GM12878 (cell line): ENCODE measurements at regions not wholly inside any gene's neighbourhood (a gene's known extent, or its start where the extent isn't known, plus 50 kb on each side); places are given as distances from the start of the nearest gene placed in this dataset.
A peak's percentile ranks its signal among the peaks of the same experiment; 100 is the strongest.

Experiments used
- ATAC-seq: fragments of 200-7000 bp; cut with Tn5 transposase; 3 replicates; pipeline ENCODE4 v1.9.1; 2020; ENCODE audit warnings: mild to moderate bottlenecking, moderate library complexity
- BruUV-seq: library from RNA; stranded (reverse); fragments of 400-500 nt; replicated peaks from 2 replicates; lab custom pipeline; 2021; lab: Mats Ljungman, UMichigan
- CTCF ChIA-PET: fragments of 300-600 bp; sonication (Branson Sonifier 250); formaldehyde crosslinking; extraction: SDS; loops from one replicate; lab custom pipeline; 2021; ENCODE audit warnings: inconsistent platforms; lab: Yijun Ruan, JAX
- POLR2A ChIA-PET: fragments of 350-600 bp; formaldehyde crosslinking; extraction: SDS; loops from one replicate; lab custom pipeline; 2021; ENCODE audit warnings: inconsistent platforms; lab: Charles Lee
- RAD21 ChIA-PET: fragments of 300-600 bp; sonication (Branson Sonifier 250); formaldehyde crosslinking; loops from one replicate; lab custom pipeline; 2023; ENCODE audit warnings: antibody characterized with exemption; ENCODE audit not compliant: unreplicated experiment; lab: Charles Lee
- SMC1A ChIA-PET: fragments of 300-600 bp; sonication (Branson Sonifier 250); formaldehyde crosslinking; loops from one replicate; lab custom pipeline; 2023; ENCODE audit not compliant: unreplicated experiment, uncharacterized antibody; lab: Charles Lee
- DNase-seq: peaks from one replicate; pipeline ENCODE4 v3.0.0-alpha.2; 2011; ENCODE audit warnings: low read depth, low spot score
- FAIRE-seq: peaks from 3 replicates; lab custom pipeline; 2011; peaks lifted over from hg19 to GRCh38; lab: Jason Lieb, UNC
- H2AFZ ChIP-seq: 2 replicates; pipeline ENCODE4 v1.6.0; 2011; ENCODE audit warnings: low read depth, low read length, control low read depth; ENCODE audit not compliant: control insufficient read depth
- H3K27ac ChIP-seq: 2 replicates; pipeline ENCODE4 v1.5.1; 2011; ENCODE audit warnings: control low read depth; ENCODE audit not compliant: control insufficient read depth, insufficient read depth
- H3K27me3 ChIP-seq, 2 experiments: replicated peaks in 1 of 2; 2 replicates each; pipeline versions ENCODE4 v1.6.0 to v1.6.1; 2011; ENCODE audit warnings: low read length in 1 of 2; ENCODE audit not compliant: control insufficient read depth in 2 of 2, insufficient read depth in 2 of 2
- H3K36me3 ChIP-seq, 2 experiments: 2 replicates each; pipeline ENCODE4 v1.5.1; 2011; ENCODE audit warnings: low read length in 1 of 2; ENCODE audit not compliant: control insufficient read depth in 2 of 2, insufficient read depth in 2 of 2
- H3K4me1 ChIP-seq: 2 replicates; pipeline ENCODE4 v1.6.1; 2011; ENCODE audit warnings: mild to moderate bottlenecking, low read length, moderate library complexity, mixed read lengths; ENCODE audit not compliant: control insufficient read depth, insufficient read depth
- H3K4me2 ChIP-seq: 2 replicates; pipeline ENCODE4 v1.6.0; 2011; ENCODE audit warnings: control low read depth; ENCODE audit not compliant: control insufficient read depth, insufficient read depth
- H3K4me3 ChIP-seq: fragments of 200-600 bp; sonication (generic); 2 replicates; pipeline ENCODE4 v1.5.1; 2016
- H3K79me2 ChIP-seq: 2 replicates; pipeline ENCODE4 v1.6.0; 2011; ENCODE audit warnings: low read length; ENCODE audit not compliant: control insufficient read depth, insufficient read depth
- H3K9ac ChIP-seq: 2 replicates; pipeline ENCODE4 v1.8.0; 2011; ENCODE audit warnings: low read length, control low read depth, mixed read lengths; ENCODE audit not compliant: control insufficient read depth, insufficient read depth
- H3K9me3 ChIP-seq: replicated peaks from 3 replicates; pipeline ENCODE4 v1.5.1; 2011; ENCODE audit warnings: mild to moderate bottlenecking, low read length; ENCODE audit not compliant: control insufficient read depth, insufficient read depth
- H4K20me1 ChIP-seq: 2 replicates; pipeline ENCODE4 v1.6.0; 2011; ENCODE audit not compliant: control insufficient read depth, insufficient read depth
- BHLHE40 ChIP-seq, 2 experiments: fragments of 450-650 bp in 1 of 2; IDR thresholded peaks; 2 replicates each; pipeline ENCODE4 v1.6.1; 2011 to 2017; ENCODE audit warnings: low read depth in 2 of 2, borderline replicate concordance in 1 of 2, improper control_type of control experiment in 1 of 2, low read length in 1 of 2, mild to moderate bottlenecking in 1 of 2
- CEBPB ChIP-seq, 2 experiments: fragments of 150-350 bp in 1 of 2; IDR thresholded peaks; 2 replicates each; pipeline ENCODE4 v1.6.1; 2012 to 2014; ENCODE audit warnings: low read depth in 2 of 2, low read length in 2 of 2, borderline replicate concordance in 1 of 2, inconsistent platforms in 1 of 2
- HCFC1 ChIP-seq: fragments of 150-350 bp; IDR thresholded peaks from 2 replicates; pipeline ENCODE4 v1.6.1; 2014; ENCODE audit warnings: low read length
- IRF5 ChIP-seq: fragments of 450-650 bp; IDR thresholded peaks from 2 replicates; pipeline ENCODE4 v1.6.1; 2017; ENCODE audit warnings: borderline replicate concordance
- JUND ChIP-seq: IDR thresholded peaks from 2 replicates; pipeline ENCODE4 v1.6.1; 2012; ENCODE audit warnings: low read depth, mild to moderate bottlenecking, low read length, improper control_type of control experiment, moderate library complexity
- NFYB ChIP-seq: IDR thresholded peaks from 2 replicates; pipeline ENCODE4 v1.6.1; 2011; ENCODE audit warnings: low read depth, mild to moderate bottlenecking, low read length, improper control_type of control experiment, moderate library complexity; ENCODE audit not compliant: insufficient read depth
- POLR2AphosphoS5 ChIP-seq: IDR thresholded peaks from 2 replicates; pipeline ENCODE4 v1.6.1; 2011; ENCODE audit warnings: mild to moderate bottlenecking, low read length, inconsistent platforms
- PRDM15 ChIP-seq: fragments of 450-650 bp; formaldehyde crosslinking; IDR thresholded peaks from 2 replicates; pipeline ENCODE4 v1.4.0; 2020; ENCODE audit warnings: mild to moderate bottlenecking, moderate library complexity
- SIN3A ChIP-seq: IDR thresholded peaks from 2 replicates; pipeline ENCODE4 v1.6.1; 2012; ENCODE audit warnings: low read depth, low read length, improper control_type of control experiment
- SIX5 ChIP-seq: IDR thresholded peaks from 2 replicates; pipeline ENCODE4 v1.6.1; 2011; ENCODE audit warnings: mild to moderate bottlenecking, low read depth, low read length, moderate library complexity; ENCODE audit not compliant: severe bottlenecking
- SMC3 ChIP-seq: IDR thresholded peaks from 2 replicates; pipeline ENCODE4 v1.6.1; 2011; ENCODE audit warnings: low read length, improper control_type of control experiment, borderline replicate concordance
- SPI1 ChIP-seq: IDR thresholded peaks from 2 replicates; pipeline ENCODE4 v1.6.1; 2011; ENCODE audit warnings: low read depth, mild to moderate bottlenecking, low read length, moderate library complexity, borderline replicate concordance; ENCODE audit not compliant: insufficient read depth
- SREBF2 ChIP-seq: IDR thresholded peaks from 2 replicates; pipeline ENCODE4 v1.6.1; 2012; ENCODE audit warnings: mild to moderate bottlenecking, low read length
- ZBTB11 ChIP-seq: fragments of 450-650 bp; formaldehyde crosslinking; IDR thresholded peaks from 2 replicates; pipeline ENCODE4 v1.5.0; 2022; ENCODE audit warnings: mild to moderate bottlenecking, missing genetic modification characterization
- WGBS: methylation state at CpG from one replicate; pipeline ENCODE4 v1.1.6; 2016; ENCODE audit warnings: low lambda C conversion rate; ENCODE audit not compliant: insufficient replicate concordance, insufficient coverage; ENCODE audit errors: missing lambda C conversion rate; 5-methylcytosine and 5-hydroxymethylcytosine counted together
- in situ Hi-C: fragments of 300-500 bp; cut with MboI; formaldehyde crosslinking; loops from 9 replicates; pipeline ENCODE4 v1.14.3; 2018; ENCODE audit warnings: mixed read lengths
- intact Hi-C: fragments of 100-400 bp; cut with micrococcal nuclease; formaldehyde crosslinking; loops from one replicate; pipeline ENCODE4 v1.14.2; 2022; ENCODE audit not compliant: unreplicated experiment

GRCh38 chr7:132049462-132050304 is 493.3 kb upstream of the PODXL start:
- in situ Hi-C loops (loop anchor here (5.0 kb wide), 1 partner anchor 362 kb away; no protein-coding TSS in a partner anchor), intact Hi-C loops (loop anchor here (1.0 to 2.0 kb wide), 3 partner anchors 104 to 361 kb away; no protein-coding TSS in a partner anchor)
- no peak overlapping the region for H3K4me2 ChIP-seq
- H2AFZ ChIP-seq = no peak overlapping the region
- no peaks in the 10 kb centered on the region for H4K20me1 ChIP-seq
- CTCF ChIA-PET = interaction anchor here (0.9 to 2.0 kb wide), 6 partner anchors 11 to 360 kb away, joined by 3 to 17 read pairs (median 4); no protein-coding TSS in a partner anchor
- H3K79me2 ChIP-seq = no peaks in the 10 kb centered on the region
- POLR2A ChIA-PET = no interaction called here
- H3K27ac ChIP-seq = no peak overlapping the region
- 28% methylated on average over 9 of the region's 9 CpGs for WGBS
- RAD21 ChIA-PET = interaction anchor here (1.0 to 1.1 kb wide), 3 partner anchors 104 to 358 kb away, joined by 3 to 4 read pairs (median 3); no protein-coding TSS in a partner anchor
- FAIRE-seq (peak; percentile 23), DNase-seq (no peak), ATAC-seq (peak; percentile 42; the same call in 1 of the 3 replicates)
- H3K36me3 ChIP-seq = no peaks in the 10 kb centered on the region
- H3K4me1 ChIP-seq = no peaks in the 10 kb centered on the region
- no TSS peak for BruUV-seq
- SMC1A ChIA-PET = interaction anchor here (0.9 to 1.0 kb wide), 2 partner anchors 15 to 190 kb away, joined by 3 to 6 read pairs; no protein-coding TSS in a partner anchor
- H3K9ac ChIP-seq = no peak overlapping the region
- no peak overlapping the region for H3K4me3 ChIP-seq
- H3K9me3 ChIP-seq = no peaks in the 10 kb centered on the region; the same call in 2 of the 3 replicates
- H3K27me3 ChIP-seq = no peaks in the 10 kb centered on the region; a peak in 1 of 4 replicates
- TF ChIP-seq JUND = no peak
- TF ChIP-seq POLR2AphosphoS5 = no peak
- TF ChIP-seq PRDM15 (CRISPR knock-in tag) = no peak
- TF ChIP-seq IRF5 = no peak
- TF ChIP-seq SIN3A = no peak
- no peak for TF ChIP-seq BHLHE40 (IDR thresholded peaks at IDR 0.05; ENCODE audit: borderline replicate concordance in 1 of 2, low read depth in 2 of 2, low read length in 1 of 2)
- no peak for TF ChIP-seq NFYB
- TF ChIP-seq SREBF2 = no peak
- TF ChIP-seq SIX5 = no peak
- no peak for TF ChIP-seq HCFC1
- peak; percentile 68 for TF ChIP-seq SMC3
- TF ChIP-seq ZBTB11 (CRISPR knock-in tag) = no peak
- no peak for TF ChIP-seq CEBPB (IDR thresholded peaks at IDR 0.05; ENCODE audit: borderline replicate concordance in 1 of 2, low read depth in 2 of 2, low read length in 2 of 2)
- TF ChIP-seq SPI1 = no peak
